Astrocyte of the cerebellum (primary cell): ENCODE measurements at regions not wholly inside any gene's neighbourhood (a gene's known extent, or its start where the extent isn't known, plus 50 kb on each side); places are given as distances from the start of the nearest gene placed in this dataset.

Source experiments
- DNase-seq: peaks from one replicate; pipeline ENCODE4 v3.0.0-alpha.2; 2011; ENCODE audit warnings: low read depth
- H3K4me3 ChIP-seq: 2 replicates; pipeline ENCODE4 v1.5.1; 2011; ENCODE audit warnings: mild to moderate bottlenecking, low read depth, low read length, moderate library complexity
- CTCF ChIP-seq: IDR thresholded peaks from 2 replicates; pipeline ENCODE4 v1.5.1; 2012; ENCODE audit warnings: low read length, low read depth, moderate library complexity, mild to moderate bottlenecking; ENCODE audit errors: missing control alignments
- in situ Hi-C: cut with HindIII; loops from 2 replicates; pipeline ENCODE4 v1.10.0; 2017; ENCODE audit warnings: low sequenced_read_pairs

DNA sequence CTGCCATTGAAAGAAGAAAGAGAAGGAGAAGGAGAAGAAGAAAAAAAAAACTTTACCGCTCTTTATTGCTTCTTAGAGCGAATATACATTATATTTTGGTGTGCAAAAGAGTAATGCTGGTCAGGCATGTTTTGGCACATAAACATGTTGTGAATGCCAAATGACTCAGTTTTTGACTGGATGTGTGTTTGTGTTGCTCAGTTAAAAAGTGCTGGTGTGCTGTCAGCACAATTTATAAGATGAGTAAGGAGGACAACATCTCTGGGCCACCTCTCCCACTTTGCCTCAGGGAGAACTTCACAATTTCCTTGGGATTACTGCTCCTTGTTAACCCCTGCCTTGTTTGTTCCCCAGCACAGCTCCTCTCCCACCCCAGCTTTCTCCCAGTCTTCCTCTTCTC lies 584.8 kb downstream of the ETNK1 start:
- no peak for TF ChIP-seq CTCF
- H3K4me3 ChIP-seq = no peak overlapping the region
- in situ Hi-C loops = loop anchor here (25.0 kb wide), 2 partner anchors 97 to 497 kb away; no protein-coding TSS in a partner anchor
- DNase-seq = no peak

- no peak for TF ChIP-seq CTCF
- no peak overlapping the region for H3K4me3 ChIP-seq
- in situ Hi-C loops = loop anchor here (25.0 kb wide), 2 partner anchors 98 to 498 kb away; no protein-coding TSS in a partner anchor
- DNase-seq = no peak
Measured at GRCh38 chr12:23210573-23210972, 585.6 kb downstream of the ETNK1 start.

DNA sequence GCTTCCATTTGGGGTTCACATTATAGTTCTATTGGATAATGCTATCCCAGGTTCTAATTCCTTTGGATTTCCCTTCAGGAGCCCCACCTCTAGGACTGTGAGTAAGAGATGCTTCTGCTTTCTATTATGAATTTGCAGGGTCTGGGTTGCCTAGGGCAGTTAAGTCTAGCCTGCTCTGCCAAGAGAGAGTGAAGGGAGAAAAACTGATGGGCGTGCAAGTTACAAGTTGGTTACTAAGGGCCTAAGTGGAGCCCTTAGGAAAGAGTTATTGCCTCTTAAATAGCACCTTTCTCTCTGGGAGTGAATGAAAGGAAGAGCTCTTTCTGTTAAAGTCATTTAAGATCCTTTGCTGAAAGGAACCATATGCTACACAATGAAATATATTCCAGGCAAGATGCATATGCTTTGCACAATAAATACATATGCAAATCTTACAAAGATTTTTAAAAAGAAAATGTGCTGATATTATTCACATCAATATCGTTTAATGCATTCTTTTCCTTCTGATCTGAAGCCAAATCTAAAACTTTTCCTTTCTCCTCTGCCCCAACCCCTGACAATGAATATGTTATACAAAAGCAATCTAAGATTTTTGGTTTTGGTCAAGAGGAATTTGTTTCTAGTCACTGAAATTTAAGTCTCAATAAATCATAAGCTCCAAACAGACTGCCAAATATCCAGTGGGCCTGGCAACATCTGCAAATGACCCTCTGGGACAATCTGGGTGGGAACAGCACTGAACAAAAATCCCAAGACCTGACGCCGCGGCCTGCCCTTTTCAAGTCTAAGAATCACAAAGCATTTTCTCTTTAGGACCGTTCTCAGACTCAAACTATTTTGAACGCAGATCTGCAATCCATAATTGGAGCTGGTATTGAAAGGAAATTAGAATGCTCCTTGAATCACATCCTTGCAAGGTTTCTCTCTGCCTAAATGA lies 586.7 kb downstream of the ETNK1 start:
- no peak for DNase-seq
- no peak overlapping the region for H3K4me3 ChIP-seq
- no peak for TF ChIP-seq CTCF
- in situ Hi-C loops = loop anchor here (25.0 kb wide), 2 partner anchors 99 to 499 kb away; no protein-coding TSS in a partner anchor

DNA sequence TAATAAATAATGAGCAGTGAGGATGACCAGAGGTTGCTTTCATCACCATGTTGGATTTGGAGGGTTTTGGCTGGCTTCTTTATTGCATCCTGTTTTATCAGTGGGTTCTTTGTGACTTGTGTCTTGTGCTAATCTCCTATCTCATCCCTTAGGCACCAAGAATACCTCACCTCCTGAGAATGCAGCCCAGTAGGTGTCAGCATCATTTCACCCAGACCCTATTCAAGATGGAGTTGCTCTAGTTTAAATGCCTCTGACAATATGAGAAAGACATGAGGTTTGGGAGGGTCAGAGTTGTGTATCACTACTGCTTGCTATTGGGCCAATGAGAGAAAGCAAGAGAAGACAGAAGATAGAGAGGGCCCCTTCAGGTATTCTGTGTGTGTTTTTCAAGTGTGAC lies 592.2 kb downstream of the ETNK1 start:
- H3K4me3 ChIP-seq = no peak overlapping the region
- in situ Hi-C loops = loop anchor here (25.0 kb wide), 2 partner anchors 105 to 505 kb away; no protein-coding TSS in a partner anchor
- DNase-seq = no peak
- TF ChIP-seq CTCF = no peak

DNA sequence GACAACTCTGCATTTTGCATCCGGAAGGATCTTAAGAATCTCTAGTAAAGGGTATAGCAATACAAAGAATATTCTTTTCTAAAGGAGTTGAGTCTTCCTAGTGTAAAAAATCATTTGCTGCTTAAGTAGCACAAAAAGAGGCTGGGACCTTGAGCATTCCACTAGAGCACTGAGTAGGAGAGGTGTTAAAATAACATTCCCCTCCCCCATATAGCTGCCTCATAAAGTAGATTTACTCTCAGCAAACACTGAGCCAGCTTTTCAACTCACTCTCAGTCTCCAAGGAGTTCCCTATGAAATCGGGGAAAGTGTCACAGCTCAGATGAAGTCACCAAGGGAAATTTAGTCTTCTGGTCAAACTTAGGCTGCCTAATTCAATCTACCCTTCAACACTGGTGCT lies 592.7 kb downstream of the ETNK1 start:
- no peak overlapping the region for H3K4me3 ChIP-seq
- in situ Hi-C loops = loop anchor here (25.0 kb wide), 2 partner anchors 105 to 505 kb away; no protein-coding TSS in a partner anchor
- DNase-seq = no peak
- TF ChIP-seq CTCF = no peak

GRCh38 chr12:23221066-23221465 lies 596.1 kb downstream of the ETNK1 start:
- no peak for DNase-seq
- in situ Hi-C loops = loop anchor here (25.0 kb wide), 2 partner anchors 109 to 509 kb away; no protein-coding TSS in a partner anchor
- peak; percentile 31 for TF ChIP-seq CTCF
- H3K4me3 ChIP-seq = no peak overlapping the region
